ENCODE measurements at regions not wholly inside any gene's neighbourhood (a gene's known extent, or its start where the extent isn't known, plus 50 kb on each side); places are given as distances from the start of the nearest gene placed in this dataset.
"Not testable (repeated sequence)": the region's sequence is repeated elsewhere in the genome, so short reads cannot be mapped to it uniquely, and the experiment has no call there.

GRCh38 chr5:123936548-123936947 is 424.6 kb downstream of the CSNK1G3 start:
- Mint-ChIP-seq H3K27me3 (no peaks in the 10 kb centered on the region), H3K36me3 (peaks cover 2% of the 10 kb centered on the region), H3K4me1 (ENCODE audit: low read depth) (no peaks in the 10 kb centered on the region), H3K27ac (no peak overlapping the region), H3K4me3 (no peak overlapping the region), H3K9me3 (ENCODE audit: low read depth) (peaks cover 17% of the 10 kb centered on the region)

- H3K27ac Mint-ChIP-seq; H3K4me3 Mint-ChIP-seq; H3K27me3 Mint-ChIP-seq; H3K9me3 Mint-ChIP-seq (ENCODE audit: low read depth); H3K4me1 Mint-ChIP-seq (ENCODE audit: low read depth); H3K36me3 Mint-ChIP-seq: not testable (repeated sequence)
Measured at GRCh38 chr5:123933812-123934211, 421.8 kb downstream of the CSNK1G3 start.

- H3K27me3 Mint-ChIP-seq: no peaks in the 10 kb centered on the region
- H3K27ac Mint-ChIP-seq: no peak overlapping the region
- H3K4me1 Mint-ChIP-seq (ENCODE audit: low read depth): no peaks in the 10 kb centered on the region
- no peaks in the 10 kb centered on the region for H3K36me3 Mint-ChIP-seq
- no peak overlapping the region for H3K4me3 Mint-ChIP-seq
- peaks cover 4% of the 10 kb centered on the region for H3K9me3 Mint-ChIP-seq (ENCODE audit: low read depth)
Measured at GRCh38 chr5:123929055-123929474, 417.1 kb downstream of the CSNK1G3 start.

- no peak overlapping the region for H3K27ac Mint-ChIP-seq
- H3K27me3 Mint-ChIP-seq: no peaks in the 10 kb centered on the region
- H3K9me3 Mint-ChIP-seq (ENCODE audit: low read depth): peaks cover 4% of the 10 kb centered on the region
- H3K36me3 Mint-ChIP-seq: no peaks in the 10 kb centered on the region
- H3K4me1 Mint-ChIP-seq (ENCODE audit: low read depth): no peaks in the 10 kb centered on the region
- no peak overlapping the region for H3K4me3 Mint-ChIP-seq
Measured at GRCh38 chr5:123928401-123928800, 416.4 kb downstream of the CSNK1G3 start.

GRCh38 chr5:123921193-123921592 is 409.2 kb downstream of the CSNK1G3 start:
- no peaks in the 10 kb centered on the region for H3K4me1 Mint-ChIP-seq (ENCODE audit: low read depth)

GRCh38 chr5:123916345-123917121 is 404.6 kb downstream of the CSNK1G3 start:
- no peaks in the 10 kb centered on the region for H3K27me3 Mint-ChIP-seq
- peaks cover 14% of the 10 kb centered on the region for H3K9me3 Mint-ChIP-seq (ENCODE audit: low read depth)
- no peak overlapping the region for H3K27ac Mint-ChIP-seq
- H3K36me3 Mint-ChIP-seq: no peaks in the 10 kb centered on the region
- H3K4me1 Mint-ChIP-seq (ENCODE audit: low read depth): no peaks in the 10 kb centered on the region
- H3K4me3 Mint-ChIP-seq: no peak overlapping the region

More at GRCh38 chr5:123921193-123921592, 409.2 kb downstream of the CSNK1G3 start:
- H3K27ac Mint-ChIP-seq: no peak overlapping the region
- peaks cover 4% of the 10 kb centered on the region for H3K9me3 Mint-ChIP-seq (ENCODE audit: low read depth)
- no peaks in the 10 kb centered on the region for H3K27me3 Mint-ChIP-seq
- H3K36me3 Mint-ChIP-seq: no peaks in the 10 kb centered on the region
- H3K4me3 Mint-ChIP-seq: no peak overlapping the region

- no peak overlapping the region for H3K27ac Mint-ChIP-seq
- no peak overlapping the region for H3K4me3 Mint-ChIP-seq
- peaks cover 14% of the 10 kb centered on the region for H3K9me3 Mint-ChIP-seq (ENCODE audit: low read depth)
- no peaks in the 10 kb centered on the region for H3K27me3 Mint-ChIP-seq
- H3K4me1 Mint-ChIP-seq (ENCODE audit: low read depth): no peaks in the 10 kb centered on the region
- H3K36me3 Mint-ChIP-seq: no peaks in the 10 kb centered on the region
Measured at GRCh38 chr5:123914333-123914732, 402.4 kb downstream of the CSNK1G3 start.

GRCh38 chr5:123907349-123907748 is 395.4 kb downstream of the CSNK1G3 start:
- H3K27me3 Mint-ChIP-seq: no peaks in the 10 kb centered on the region
- no peaks in the 10 kb centered on the region for H3K9me3 Mint-ChIP-seq (ENCODE audit: low read depth)
- no peaks in the 10 kb centered on the region for H3K4me1 Mint-ChIP-seq (ENCODE audit: low read depth)
- H3K4me3 Mint-ChIP-seq: no peak overlapping the region
- H3K36me3 Mint-ChIP-seq: no peaks in the 10 kb centered on the region
- H3K27ac Mint-ChIP-seq: no peak overlapping the region

GRCh38 chr5:123906698-123907295 is 394.8 kb downstream of the CSNK1G3 start:
- Mint-ChIP-seq H3K27me3 (no peaks in the 10 kb centered on the region), H3K9me3 (ENCODE audit: low read depth) (no peaks in the 10 kb centered on the region), H3K27ac (no peak overlapping the region), H3K36me3 (no peaks in the 10 kb centered on the region), H3K4me3 (no peak overlapping the region), H3K4me1 (ENCODE audit: low read depth) (no peaks in the 10 kb centered on the region)

GRCh38 chr5:123885081-123885480 is 373.1 kb downstream of the CSNK1G3 start:
- no peaks in the 10 kb centered on the region for H3K36me3 Mint-ChIP-seq
- H3K9me3 Mint-ChIP-seq (ENCODE audit: low read depth): no peaks in the 10 kb centered on the region
- no peak overlapping the region for H3K27ac Mint-ChIP-seq
- H3K27me3 Mint-ChIP-seq: no peaks in the 10 kb centered on the region
- no peaks in the 10 kb centered on the region for H3K4me1 Mint-ChIP-seq (ENCODE audit: low read depth)
- no peak overlapping the region for H3K4me3 Mint-ChIP-seq

GRCh38 chr5:123882965-123883345 is 371.0 kb downstream of the CSNK1G3 start:
- no peaks in the 10 kb centered on the region for H3K27me3 Mint-ChIP-seq
- H3K9me3 Mint-ChIP-seq (ENCODE audit: low read depth): no peaks in the 10 kb centered on the region
- no peaks in the 10 kb centered on the region for H3K4me1 Mint-ChIP-seq (ENCODE audit: low read depth)
- H3K27ac Mint-ChIP-seq: no peak overlapping the region
- no peaks in the 10 kb centered on the region for H3K36me3 Mint-ChIP-seq
- H3K4me3 Mint-ChIP-seq: no peak overlapping the region

GRCh38 chr5:123882319-123882964 is 370.5 kb downstream of the CSNK1G3 start:
- Mint-ChIP-seq H3K9me3 (ENCODE audit: low read depth) (no peaks in the 10 kb centered on the region), H3K4me1 (ENCODE audit: low read depth) (no peaks in the 10 kb centered on the region), H3K4me3 (no peak overlapping the region), H3K27me3 (no peaks in the 10 kb centered on the region), H3K36me3 (no peaks in the 10 kb centered on the region), H3K27ac (no peak overlapping the region)

GRCh38 chr5:123881759-123882244 is 369.8 kb downstream of the CSNK1G3 start:
- no peaks in the 10 kb centered on the region for H3K9me3 Mint-ChIP-seq (ENCODE audit: low read depth)
- H3K4me1 Mint-ChIP-seq (ENCODE audit: low read depth): no peaks in the 10 kb centered on the region
- no peak overlapping the region for H3K27ac Mint-ChIP-seq
- no peaks in the 10 kb centered on the region for H3K36me3 Mint-ChIP-seq
- H3K27me3 Mint-ChIP-seq: no peaks in the 10 kb centered on the region
- H3K4me3 Mint-ChIP-seq: no peak overlapping the region

- Mint-ChIP-seq H3K4me3 (no peak overlapping the region), H3K9me3 (ENCODE audit: low read depth) (no peaks in the 10 kb centered on the region), H3K4me1 (ENCODE audit: low read depth) (no peaks in the 10 kb centered on the region), H3K27me3 (peaks cover 2% of the 10 kb centered on the region), H3K27ac (no peak overlapping the region), H3K36me3 (no peaks in the 10 kb centered on the region)
Measured at GRCh38 chr5:123880875-123881274, 368.9 kb downstream of the CSNK1G3 start.

- Mint-ChIP-seq H3K27me3 (peaks cover 2% of the 10 kb centered on the region), H3K27ac (no peak overlapping the region), H3K4me3 (no peak overlapping the region), H3K36me3 (no peaks in the 10 kb centered on the region), H3K9me3 (ENCODE audit: low read depth) (no peaks in the 10 kb centered on the region), H3K4me1 (ENCODE audit: low read depth) (no peaks in the 10 kb centered on the region)
Measured at GRCh38 chr5:123879071-123879470, 367.1 kb downstream of the CSNK1G3 start.
